GM12864 (cell line): ENCODE measurements at regions not wholly inside any gene's neighbourhood (a gene's known extent, or its start where the extent isn't known, plus 50 kb on each side); places are given as distances from the start of the nearest gene placed in this dataset.

Experiments used
- DNase-seq: peaks from one replicate; pipeline ENCODE4 v3.0.0-alpha.2; 2011; ENCODE audit warnings: low read depth
- H3K4me3 ChIP-seq: 2 replicates; pipeline ENCODE4 v1.5.1; 2011; ENCODE audit warnings: mild to moderate bottlenecking, low read depth, low read length, control low read depth
- CTCF ChIP-seq: IDR thresholded peaks from 2 replicates; pipeline ENCODE4 v1.5.1; 2011; ENCODE audit warnings: low read depth, mild to moderate bottlenecking, moderate library complexity, low read length, control low read depth, inconsistent platforms; ENCODE audit errors: missing control alignments

DNA sequence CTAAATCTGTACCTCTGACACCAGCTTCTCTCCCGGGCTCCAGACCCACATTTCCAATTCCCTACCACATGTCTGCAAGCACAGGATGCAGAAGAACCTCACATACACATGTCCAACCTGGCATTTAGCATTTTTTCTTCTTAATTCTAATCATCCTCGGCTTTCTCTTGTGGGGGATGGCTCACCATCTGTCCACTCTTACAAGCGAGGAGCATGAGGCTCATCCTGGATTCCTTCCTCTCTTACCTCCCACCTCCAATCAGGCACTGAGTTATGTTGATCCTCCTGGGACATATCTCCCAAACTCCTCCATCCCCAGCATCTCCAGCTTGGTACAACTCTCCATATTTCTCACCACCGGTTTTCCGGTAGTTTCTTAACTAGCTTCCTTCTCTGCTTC lies 149.8 kb upstream of the LARGE1 start:
- TF ChIP-seq CTCF = no peak
- H3K4me3 ChIP-seq = no peak overlapping the region
- no peak for DNase-seq

DNA sequence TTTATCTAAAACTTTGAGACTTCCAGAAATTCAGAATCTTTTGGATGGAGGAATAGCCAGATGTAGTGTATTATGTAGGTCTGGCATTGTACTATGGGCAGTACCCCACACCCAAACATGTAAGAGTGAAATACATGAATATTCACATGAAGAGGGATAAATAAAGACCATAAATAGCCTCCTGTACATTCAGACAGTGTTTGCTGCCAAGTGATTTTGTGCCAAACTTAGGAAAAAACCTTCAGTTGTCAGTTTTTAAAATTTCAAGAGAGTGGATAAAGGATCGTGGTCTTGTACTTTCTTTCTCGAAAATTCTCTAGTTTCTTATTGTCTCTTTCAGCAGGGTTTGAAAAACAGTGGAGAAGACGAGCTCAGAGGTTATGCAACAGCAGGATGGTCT lies 150.3 kb upstream of the LARGE1 start:
- H3K4me3 ChIP-seq = no peak overlapping the region
- no peak for DNase-seq
- TF ChIP-seq CTCF = no peak

DNA sequence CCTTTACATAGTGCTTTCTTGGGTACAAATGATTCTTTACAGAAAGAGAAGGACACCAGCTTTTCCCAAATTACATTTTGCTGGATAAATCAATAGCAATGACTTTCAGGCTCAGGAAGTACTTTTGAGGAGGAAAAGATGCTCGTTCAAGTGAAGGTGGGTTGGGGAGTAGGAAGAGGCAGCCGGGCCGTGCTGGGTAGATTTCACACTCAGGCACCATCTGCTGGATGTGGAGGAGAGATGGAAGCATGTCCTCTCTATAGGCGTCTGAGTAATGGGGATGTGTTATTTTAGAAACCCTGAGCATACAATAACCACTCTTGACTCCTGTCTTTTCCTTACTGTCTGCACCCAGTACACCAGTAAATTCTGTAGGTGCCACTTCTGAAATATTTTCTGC lies 152.3 kb upstream of the LARGE1 start:
- DNase-seq = no peak
- TF ChIP-seq CTCF = no peak

GRCh38 chr22:34080433-34080832 lies 160.2 kb upstream of the LARGE1 start:
- TF ChIP-seq CTCF = no peak
- no peak overlapping the region for H3K4me3 ChIP-seq
- DNase-seq = no peak

More for the DNA sequence above, 152.3 kb upstream of the LARGE1 start:
- H3K4me3 ChIP-seq = no peak overlapping the region

- no peak overlapping the region for H3K4me3 ChIP-seq
- DNase-seq = no peak
- TF ChIP-seq CTCF = no peak
Observed at GRCh38 chr22:34096770-34097169, 176.5 kb upstream of the LARGE1 start.

DNA sequence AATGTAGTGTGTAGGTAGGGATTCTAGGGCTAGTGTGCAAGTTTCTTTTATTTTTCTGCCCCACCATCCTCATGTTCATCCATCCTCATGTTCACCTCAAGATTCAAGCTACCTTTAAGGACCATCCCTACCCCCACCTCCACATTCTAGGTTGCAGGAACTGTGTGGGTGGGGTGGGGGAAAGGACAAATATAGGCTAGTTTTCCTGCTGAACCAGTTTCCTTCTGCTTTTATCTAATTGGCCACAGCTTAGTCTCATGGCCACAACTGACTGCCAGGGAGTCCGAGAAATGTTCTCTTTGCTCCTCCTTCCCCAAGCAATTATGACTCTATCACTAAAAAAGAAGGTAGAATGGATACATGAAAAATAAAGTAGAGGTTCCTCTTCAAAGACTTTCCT lies 179.0 kb upstream of the LARGE1 start:
- TF ChIP-seq CTCF = no peak
- no peak overlapping the region for H3K4me3 ChIP-seq
- no peak for DNase-seq

GRCh38 chr22:34102633-34103032 lies 182.4 kb upstream of the LARGE1 start:
- TF ChIP-seq CTCF = no peak
- no peak overlapping the region for H3K4me3 ChIP-seq
- DNase-seq = no peak
